HG03342 (cell line): ENCODE measurements at regions not wholly inside any gene's neighbourhood (a gene's known extent, or its start where the extent isn't known, plus 50 kb on each side); places are given as distances from the start of the nearest gene placed in this dataset.

Experiments
- ATAC-seq: cut with Tn5 transposase; IDR thresholded peaks from one replicate; pipeline ENCODE4 v1.9.1; 2021; ENCODE audit warnings: mild to moderate bottlenecking, moderate library complexity; ENCODE audit not compliant: unreplicated experiment

DNA sequence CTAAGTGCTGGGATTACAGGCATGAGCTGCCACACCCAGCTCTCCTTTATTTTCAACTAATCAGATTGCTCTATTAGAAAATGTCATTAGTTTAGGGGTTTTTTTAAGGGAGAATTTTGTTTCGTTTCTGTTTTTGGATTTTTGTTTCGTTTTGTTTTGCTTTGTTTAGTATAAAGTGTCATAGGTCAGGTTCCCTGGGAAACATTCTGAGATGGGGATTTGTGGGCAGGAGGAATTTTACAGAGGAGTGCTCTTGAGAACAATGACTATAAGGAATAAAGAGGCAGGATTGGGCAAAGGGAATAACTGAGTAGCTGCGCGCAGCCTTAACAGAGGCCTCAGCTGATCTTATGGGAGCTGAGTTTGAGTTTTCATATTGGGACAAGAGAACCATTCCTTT lies 86.8 kb upstream of the NR2F2 start:
- ATAC-seq, result no peak

DNA sequence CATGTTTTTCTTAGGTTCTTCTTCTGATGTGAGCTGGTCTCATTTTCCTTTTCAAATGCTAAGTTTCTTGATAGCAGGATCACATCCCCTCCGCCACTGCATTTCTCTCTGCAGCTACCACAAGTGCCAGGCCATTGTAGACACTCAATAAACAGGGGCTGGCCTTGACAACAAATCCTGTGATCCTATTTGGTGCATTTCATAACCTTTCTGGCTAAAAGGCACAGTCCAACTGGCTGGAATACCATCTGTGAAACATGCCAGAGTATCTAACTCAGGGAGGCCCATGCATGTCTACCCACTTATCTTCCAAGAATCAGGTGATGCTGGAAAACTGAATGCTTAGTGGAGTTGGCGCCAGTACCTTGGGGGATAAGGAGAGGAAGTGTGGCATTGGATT lies 85.2 kb upstream of the NR2F2 start:
- no peak for ATAC-seq

DNA sequence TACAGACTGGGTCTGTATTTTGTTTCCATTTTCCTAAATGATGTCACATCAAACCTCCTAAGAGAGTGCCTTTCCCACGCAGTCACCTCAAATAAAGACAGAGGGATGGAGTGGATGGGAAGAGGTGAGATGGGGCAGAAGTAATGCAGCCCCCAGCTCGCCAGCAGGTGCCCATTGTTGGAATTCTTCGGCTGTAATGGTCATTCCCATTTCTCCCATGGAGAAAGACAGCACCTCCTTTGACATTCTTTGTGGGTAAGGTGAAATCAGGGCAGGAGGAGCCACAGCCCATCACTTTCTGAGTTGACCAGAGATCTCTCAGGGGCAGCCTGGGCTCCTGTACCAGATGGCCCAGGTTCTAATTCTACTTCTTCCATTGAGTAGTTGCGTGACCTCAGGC lies 84.4 kb upstream of the NR2F2 start:
- ATAC-seq, result no peak

DNA sequence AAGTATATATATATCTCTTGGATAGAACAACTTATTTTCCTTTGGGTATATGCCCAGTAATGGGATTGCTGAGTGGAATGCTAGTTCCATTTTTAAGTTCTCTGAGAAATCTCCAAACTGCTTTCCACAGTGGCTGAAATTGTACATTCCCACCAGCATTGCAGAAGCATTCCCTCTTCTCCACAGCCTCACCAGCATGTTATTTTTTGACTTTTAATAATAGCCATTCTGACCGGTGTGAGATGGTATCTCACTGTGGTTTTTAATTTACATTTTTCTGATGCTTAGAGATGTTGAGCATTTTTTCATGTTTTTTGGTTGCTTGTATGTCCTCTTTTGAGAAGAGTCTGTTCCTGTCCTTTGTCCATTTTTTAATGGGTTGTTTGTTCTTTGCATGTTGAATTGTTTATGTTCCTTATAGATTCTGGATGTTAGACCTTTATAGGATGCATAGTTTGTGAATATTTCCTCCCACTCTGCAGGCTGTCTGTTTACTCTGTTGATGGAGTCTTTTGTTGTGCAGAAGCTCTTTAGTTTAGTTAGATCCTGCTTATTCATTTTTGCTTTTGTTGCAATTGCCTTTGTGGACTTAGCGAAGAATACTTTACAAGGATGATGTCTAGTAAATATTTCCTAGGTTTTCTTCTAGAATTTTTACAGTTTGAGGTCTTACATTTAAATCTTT lies 82.7 kb upstream of the NR2F2 start:
- ATAC-seq, result no peak

DNA sequence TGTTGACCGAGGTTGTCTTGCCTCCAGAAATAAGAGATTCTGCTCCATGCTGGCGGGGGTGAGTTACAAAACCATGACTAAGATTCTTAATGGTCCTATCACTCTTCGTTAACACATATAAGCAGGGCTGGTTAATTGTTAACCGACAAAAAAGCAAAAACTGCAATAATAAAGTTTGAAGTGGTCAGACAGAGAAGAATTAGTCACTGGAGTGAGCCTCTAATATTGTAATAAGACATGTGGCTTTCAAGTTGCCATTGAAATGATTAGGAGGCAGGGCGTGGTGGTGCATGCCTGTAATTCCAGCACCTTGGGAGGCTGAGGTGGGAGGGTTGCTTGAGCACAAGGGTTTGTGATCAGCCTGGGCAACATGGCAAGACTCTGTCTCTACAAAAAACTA lies 78.4 kb upstream of the NR2F2 start:
- no peak for ATAC-seq

DNA sequence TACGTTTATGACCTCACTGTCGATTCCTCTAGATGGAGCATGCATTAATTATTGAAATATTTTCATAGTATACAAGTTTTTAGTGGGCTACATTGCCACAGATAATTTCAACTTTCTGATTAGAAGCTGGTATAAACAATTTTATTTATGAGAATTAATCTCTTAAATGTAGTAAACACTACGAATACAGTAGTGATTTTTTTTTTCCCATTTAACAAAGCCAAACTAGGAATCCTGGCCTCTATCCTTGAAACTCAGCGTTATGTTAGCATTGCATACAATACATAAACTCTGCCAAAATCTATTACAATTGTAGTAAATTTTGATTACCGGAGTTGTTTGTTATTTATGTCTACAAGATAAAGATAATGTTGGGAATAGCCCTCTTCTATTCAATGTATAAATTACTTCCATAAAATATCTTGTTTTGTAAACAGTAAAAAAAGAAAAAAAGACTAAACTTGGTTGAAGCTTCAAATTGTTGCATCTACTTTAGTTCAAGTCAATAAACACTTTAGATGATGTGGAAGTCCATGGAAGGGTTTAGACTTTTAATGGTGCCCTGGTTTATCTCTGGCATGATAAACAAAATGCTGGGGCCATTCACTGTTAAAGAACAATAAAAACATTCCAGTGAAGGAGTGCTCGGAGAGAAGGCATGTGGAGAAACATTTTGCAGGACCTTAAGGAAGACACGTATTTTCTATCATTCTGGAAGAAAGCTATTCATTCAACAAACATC lies 77.3 kb upstream of the NR2F2 start:
- no peak for ATAC-seq

DNA sequence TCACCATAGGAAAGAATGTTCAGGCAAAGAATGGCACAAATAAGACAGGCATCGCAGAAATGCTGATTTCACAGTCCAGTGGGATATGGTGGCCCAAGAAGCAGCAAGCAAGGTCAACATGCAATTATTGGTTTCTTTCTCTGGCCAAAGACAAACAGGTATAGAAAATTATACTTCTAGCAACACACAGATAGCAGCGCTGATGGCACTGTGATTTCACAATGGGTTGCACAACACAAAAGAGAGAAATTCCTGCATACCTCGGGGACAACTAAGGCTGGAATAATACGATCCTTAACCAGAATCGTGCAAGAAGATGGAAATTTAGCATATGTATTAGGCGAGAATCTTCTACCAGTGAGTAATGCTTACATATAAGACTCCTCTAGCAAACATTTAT lies 76.3 kb upstream of the NR2F2 start:
- ATAC-seq, result no peak

DNA sequence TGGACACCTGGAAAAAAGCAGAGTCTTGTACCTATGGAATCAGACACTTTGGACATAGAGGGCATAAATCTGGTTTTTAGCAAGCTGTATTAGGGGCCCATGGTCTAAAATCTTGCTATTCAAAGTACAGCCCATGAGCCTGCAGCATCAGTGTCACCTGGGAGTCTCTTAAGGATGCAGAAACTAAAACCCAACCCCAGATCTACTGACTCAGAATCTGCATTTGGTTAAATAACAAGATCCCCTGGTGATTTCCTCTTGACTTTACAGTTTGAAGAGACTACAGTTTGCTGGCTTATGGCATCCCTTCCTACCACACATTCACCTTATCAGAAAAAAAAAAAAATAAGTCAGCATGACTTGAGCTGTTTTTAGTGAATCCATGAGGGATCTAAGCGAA lies 74.9 kb upstream of the NR2F2 start:
- ATAC-seq, result no peak

DNA sequence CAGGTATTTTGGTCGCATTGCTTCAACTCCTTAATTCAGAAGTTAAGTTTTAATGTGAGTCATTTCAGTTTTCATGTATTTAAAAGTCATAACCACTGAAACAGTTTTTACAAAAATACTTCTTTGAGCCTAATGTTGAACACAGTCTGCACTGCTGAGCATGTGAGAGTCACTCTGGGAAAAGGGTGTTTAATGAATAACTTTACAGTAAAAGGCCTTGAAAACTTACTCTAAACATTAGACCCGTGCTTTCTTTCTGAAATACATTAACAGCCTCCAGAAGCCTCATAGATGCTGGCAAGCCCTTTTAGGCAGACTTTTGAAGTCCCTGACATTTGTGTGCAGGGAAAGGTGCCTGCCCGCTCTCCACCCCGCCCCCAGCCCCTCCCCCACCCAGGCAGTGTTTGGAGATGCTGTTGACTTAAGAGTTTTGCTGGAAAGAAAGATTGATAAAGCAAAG lies 68.9 kb upstream of the NR2F2 start:
- ATAC-seq, result peak; percentile 76

DNA sequence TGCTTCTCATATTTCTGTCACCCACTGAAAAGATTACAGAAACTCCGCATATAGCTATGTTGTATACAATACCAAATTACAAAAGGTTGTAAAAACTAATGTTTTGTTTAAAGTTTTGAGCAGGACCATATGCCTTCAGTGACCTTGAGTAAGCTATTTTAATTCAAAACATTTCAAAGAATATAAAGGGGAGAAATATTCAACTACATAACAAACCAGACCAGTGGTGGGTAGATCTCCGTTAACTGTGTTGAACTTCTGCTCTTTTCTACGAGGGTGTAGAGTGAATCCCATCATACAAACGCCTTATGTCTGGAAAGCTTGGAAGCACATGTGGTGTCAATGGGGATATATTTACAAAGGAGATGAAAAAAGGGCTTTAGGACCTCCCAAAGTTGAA lies 68.4 kb upstream of the NR2F2 start:
- ATAC-seq, result no peak

DNA sequence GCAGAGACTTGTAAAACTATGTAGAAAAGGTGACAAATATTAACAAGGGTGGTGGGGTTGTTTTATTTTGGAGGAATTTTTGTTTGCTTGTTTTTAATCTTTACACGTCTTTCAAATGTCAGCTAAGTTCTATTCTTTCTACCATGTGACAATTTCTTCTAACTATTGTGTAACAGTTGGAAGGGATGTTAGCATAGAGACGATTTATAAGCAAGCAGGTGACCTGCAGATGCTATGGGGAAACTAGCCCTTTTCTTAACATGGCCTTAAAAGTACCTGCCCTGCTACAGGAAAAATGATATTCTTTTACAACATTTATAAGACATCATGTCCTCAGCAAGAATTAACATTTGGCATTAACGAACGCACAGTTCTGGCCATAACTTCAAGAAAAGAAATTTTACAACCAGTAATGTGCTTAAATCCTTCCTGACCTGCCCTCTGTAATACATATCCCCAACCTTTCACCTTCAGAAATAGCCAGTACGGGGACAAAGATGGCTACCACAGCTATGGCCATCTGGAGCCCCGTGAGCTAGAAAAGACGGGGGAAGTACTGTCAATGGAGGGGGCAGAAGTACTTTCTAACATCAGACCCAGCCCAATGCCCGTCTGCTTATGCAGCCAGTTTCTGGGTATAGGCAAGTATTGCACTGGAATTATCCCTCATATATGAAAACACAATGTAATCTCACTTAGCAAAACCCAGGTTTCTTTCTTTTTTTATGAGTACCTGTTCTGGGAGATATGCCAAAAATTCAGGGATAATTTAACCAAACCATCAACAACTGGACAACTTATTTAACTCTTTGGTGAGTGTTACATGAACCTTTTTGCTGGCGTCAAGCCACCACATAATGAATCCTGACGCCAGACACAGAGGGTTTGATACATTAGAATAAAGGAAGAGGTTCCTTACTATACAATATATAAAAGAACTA lies 67.7 kb upstream of the NR2F2 start:
- no peak for ATAC-seq

DNA sequence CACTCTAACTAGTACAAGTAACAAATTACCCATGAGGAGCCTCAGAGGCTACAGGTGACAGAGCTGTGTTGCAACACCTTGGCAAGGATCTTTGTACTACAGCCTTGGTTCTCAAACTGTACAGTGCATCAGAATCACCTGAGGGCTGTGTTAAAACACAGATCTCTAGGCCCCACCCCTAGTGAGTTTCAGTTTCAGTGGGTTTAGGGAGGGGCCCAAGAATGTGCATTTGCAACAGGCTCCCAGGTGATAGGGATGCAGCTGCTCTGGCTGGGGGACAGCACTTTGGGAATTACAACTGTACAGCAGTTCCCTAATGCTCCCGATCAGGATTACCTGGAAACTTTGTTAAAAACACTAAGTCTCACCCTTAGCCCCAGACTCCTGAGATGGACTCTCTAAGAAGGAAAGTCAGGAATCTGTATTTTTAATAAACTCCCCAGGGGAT lies 66.1 kb upstream of the NR2F2 start:
- ATAC-seq, result no peak

DNA sequence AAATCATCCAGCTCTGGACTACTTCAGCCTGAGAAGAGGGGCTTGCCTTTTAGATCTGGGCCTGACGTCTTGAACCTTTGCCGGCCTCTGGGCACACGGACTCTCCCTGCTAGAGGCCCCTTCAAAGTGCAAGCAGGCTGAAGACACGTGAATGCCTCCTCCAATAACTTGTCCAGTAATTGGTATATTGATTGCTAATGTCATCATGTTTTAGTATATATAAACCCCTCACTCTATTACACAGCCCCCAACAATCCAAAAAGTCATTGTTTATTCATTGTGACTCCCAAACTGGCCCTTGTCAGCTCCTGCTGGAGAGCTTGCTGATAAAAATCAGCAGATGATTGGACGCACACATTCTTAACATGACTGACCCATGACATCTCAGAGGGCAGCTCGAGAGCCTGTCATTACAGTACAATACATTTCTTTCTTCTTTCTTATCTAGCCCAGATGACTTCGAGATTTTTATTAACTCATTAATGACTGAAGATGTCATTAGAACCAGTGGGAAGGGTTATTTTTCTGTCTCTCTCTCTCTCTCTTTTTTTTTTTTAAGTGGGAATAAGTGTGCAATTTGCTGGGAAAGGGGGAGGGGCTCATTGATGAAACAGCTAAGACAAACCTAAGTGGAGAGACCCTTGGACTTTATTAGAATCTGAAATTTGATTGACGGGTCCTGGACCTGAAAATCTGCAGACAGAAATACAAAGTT lies 65.5 kb upstream of the NR2F2 start:
- no peak for ATAC-seq

DNA sequence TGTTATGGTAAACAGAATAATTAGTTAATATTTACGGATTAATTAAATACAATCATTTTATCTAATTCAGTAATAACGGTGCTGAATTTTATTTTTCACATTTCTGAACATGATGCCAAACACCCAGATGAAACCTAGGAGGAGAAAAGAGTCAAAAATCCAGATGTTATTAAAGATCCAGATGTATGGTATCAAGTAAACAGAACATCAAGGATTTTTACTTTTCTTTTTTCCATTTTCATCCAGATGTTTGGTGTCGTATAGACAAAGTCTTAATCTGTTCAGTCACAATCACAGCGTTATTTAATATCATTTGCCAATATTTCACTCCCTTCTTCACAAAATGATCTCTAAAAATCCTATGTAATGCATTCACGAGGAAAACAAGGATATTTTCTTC lies 64.0 kb upstream of the NR2F2 start:
- ATAC-seq, result no peak

DNA sequence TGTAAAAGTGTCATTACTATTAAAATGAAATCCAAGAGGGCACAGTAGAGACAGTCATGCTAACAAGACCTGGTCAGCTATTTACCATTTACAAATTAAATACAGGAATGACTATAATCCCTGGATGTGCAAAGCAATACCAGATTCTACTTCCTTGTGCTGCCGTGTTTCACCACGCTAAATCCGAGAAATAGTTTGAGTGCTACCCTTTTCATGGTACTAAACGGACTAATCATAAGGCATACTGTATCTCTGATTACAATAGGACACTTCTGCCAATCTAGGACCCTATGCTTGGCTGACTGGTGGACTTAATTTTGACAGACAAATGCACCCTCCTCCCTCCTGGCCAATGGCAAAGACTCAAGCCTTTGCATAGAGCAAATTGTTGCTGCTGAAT lies 63.0 kb upstream of the NR2F2 start:
- no peak for ATAC-seq

DNA sequence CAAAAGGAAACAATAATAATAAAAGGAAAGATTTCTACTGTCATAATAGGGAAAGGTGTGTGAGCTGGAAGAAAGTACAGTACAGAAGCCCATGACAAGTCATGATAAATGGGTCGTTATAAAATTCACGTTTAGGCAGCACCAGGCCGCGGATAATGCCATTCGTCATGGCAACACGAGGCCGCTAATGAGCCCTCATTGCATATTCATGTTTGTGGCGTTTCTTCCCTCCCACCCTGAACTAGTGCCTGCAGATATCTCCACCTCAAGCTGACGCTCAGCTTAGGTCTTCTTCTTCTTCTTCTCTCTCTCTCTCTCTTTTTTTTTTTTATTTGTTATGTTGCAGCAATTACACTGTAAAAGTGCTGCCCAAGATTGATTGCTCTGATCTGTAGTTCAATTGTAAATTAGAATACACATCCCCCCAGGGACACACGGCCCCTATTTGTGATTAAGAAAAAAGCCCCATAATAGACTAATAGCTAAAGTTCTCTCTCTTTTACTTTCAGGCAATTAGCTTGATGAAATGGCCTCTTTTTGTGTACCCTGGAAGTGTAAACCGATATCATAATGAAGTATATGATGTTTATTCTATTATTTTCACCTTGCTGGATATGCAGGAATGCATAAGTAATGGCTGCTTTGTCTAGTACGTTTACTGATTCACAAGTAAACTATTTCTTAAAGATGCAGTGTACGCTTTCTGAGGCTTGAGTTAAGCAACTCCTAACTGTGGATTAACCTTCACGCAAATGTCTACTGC lies 61.9 kb upstream of the NR2F2 start:
- ATAC-seq, result no peak

DNA sequence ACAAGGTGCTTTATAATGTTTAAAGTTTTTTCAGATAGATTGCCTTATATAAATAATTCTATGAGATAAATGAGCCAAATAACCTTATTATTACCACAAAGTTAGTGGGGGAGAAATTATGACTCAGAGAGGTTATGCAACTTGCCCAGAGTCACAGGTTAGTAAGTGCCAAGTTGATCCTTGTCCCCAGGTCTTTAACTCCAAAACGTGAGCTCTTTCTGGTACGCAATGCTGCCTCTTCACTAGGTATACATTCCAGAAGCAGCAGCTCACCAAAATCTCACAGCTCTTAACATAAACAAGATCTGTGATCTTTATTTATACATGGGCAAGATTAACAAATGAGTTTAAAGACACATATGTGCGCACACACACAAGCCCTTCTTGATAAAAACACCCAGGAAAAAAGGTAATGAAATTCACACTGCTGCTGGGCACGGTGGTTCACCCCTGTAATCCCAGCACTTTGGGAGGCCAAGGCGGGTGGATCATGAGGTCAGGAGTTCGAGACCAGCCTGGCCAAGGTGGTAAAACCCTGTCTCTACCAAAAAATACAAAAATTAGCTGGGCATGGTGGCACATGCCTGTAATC lies 59.8 kb upstream of the NR2F2 start:
- ATAC-seq, result no peak

DNA sequence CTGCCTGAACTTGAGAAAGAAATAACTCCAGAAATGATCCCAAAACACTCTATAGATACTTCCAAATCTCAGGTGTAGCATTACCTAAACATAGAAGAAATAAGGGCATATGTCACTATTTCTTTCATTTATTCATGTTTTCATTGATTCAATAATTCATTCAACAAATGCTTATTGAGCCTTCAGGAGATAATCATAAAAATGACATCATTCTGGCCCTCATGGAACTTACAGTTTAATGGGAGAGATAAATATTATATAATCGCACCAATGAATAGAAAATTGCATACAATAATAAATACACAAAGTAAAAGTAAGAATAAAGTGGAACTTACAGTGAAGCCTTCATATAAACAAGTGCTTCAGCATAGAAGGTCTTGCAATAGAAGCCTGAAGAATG lies 58.1 kb upstream of the NR2F2 start:
- no peak for ATAC-seq

DNA sequence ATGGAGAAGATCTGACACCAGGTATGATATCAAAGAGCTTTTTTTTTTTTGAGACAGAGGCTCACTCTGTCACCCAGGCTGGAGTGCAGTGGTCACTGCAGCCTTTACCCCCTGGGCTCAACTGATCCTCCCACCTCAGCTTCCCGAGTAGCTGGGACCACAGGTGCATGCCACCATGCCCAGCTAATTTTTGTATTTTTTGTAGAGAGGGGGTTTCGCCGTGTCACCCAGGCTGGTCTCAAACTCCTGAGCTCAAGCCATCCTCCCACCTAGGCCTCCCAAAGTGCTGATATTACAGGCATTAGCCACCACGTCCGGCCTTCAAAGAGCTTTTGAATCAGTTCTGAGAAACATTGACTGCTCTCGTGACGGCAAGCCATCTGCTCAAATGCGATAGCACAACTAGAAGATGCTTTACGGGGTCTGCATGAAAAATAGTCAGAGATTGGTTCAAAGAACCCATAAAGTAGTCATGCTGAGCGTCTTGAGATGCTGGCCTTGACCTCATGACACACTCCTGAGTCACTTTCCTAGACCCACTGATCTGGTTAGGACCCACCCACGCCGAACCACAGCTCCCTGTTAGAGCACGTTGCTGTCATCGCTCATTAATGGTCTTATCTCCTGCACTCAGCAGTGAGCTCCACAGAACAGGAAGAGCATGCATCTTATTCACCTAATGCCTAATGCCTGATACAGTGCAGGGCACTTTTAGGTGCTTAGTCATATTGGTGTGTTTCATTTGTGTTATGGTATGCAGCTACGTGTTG lies 57.0 kb upstream of the NR2F2 start:
- peak; percentile 67 for ATAC-seq
